Panc1 (cell line): ENCODE measurements at regions not wholly inside any gene's neighbourhood (a gene's known extent, or its start where the extent isn't known, plus 50 kb on each side); places are given as distances from the start of the nearest gene placed in this dataset.

ENCODE experiments used
- ATAC-seq: fragments of 200-7000 bp; cut with Tn5 transposase; 2 replicates; pipeline ENCODE4 v1.9.1; 2020; ENCODE audit warnings: mild to moderate bottlenecking, moderate library complexity
- BruUV-seq: library from RNA; stranded (reverse); fragments of 400-500 nt; replicated peaks from 2 replicates; lab custom pipeline; 2021; lab: Mats Ljungman, UMichigan
- CTCF ChIA-PET: fragments of 300-600 bp; sonication (Branson Sonifier 250); formaldehyde crosslinking; loops from one replicate; lab custom pipeline; 2022; ENCODE audit warnings: antibody characterized with exemption; lab: Charles Lee
- POLR2A ChIA-PET: fragments of 300-600 bp; sonication (Branson Sonifier 250); formaldehyde crosslinking; loops from one replicate; lab custom pipeline; 2022; ENCODE audit warnings: antibody characterized with exemption; lab: Charles Lee
- DNase-seq: peaks from one replicate; pipeline ENCODE4 v3.0.0-alpha.2; 2010; ENCODE audit warnings: low read depth, low spot score
- H3K27ac ChIP-seq: 2 replicates; pipeline ENCODE4 v1.5.1; 2011; ENCODE audit warnings: mild to moderate bottlenecking, low read length, inconsistent platforms
- H3K27me3 ChIP-seq: fragments of 200-500 bp; sonication (Bioruptor generic); 2 replicates; pipeline ENCODE4 v1.6.0; 2014; ENCODE audit warnings: low read length, inconsistent platforms; ENCODE audit not compliant: control insufficient read depth, insufficient read depth
- H3K36me3 ChIP-seq: fragments of 200-500 bp; sonication (Bioruptor generic); 2 replicates; pipeline ENCODE4 v1.5.1; 2014; ENCODE audit warnings: inconsistent platforms, mild to moderate bottlenecking, low read length, moderate library complexity; ENCODE audit not compliant: control insufficient read depth, insufficient read depth
- H3K4me1 ChIP-seq: 2 replicates; pipeline ENCODE4 v1.5.1; 2011; ENCODE audit warnings: inconsistent platforms, mild to moderate bottlenecking, low read length, moderate library complexity; ENCODE audit not compliant: control insufficient read depth, insufficient read depth
- H3K4me3 ChIP-seq, 2 experiments: 2 replicates each; pipeline ENCODE4 v1.5.1; 2011 to 2012; ENCODE audit warnings: low read depth in 2 of 2, low read length in 2 of 2, mild to moderate bottlenecking in 2 of 2, inconsistent platforms in 1 of 2, moderate library complexity in 1 of 2
- H3K9me3 ChIP-seq: fragments of 200-500 bp; sonication (Bioruptor generic); 2 replicates; pipeline ENCODE4 v1.5.1; 2014; ENCODE audit warnings: low read depth, mild to moderate bottlenecking, inconsistent platforms, low read length, moderate library complexity; ENCODE audit not compliant: control insufficient read depth, insufficient read depth
- CTCF ChIP-seq: fragments of 450-650 bp; IDR thresholded peaks from 2 replicates; pipeline ENCODE4 v1.5.1; 2017; ENCODE audit warnings: mild to moderate bottlenecking
- POLR2AphosphoS5 ChIP-seq: IDR thresholded peaks from 2 replicates; pipeline ENCODE4 v1.6.1; 2012; ENCODE audit warnings: mild to moderate bottlenecking, low read depth, low read length, moderate library complexity
- SIN3A ChIP-seq: IDR thresholded peaks from 2 replicates; pipeline ENCODE4 v1.6.1; 2012; ENCODE audit warnings: low read depth, mild to moderate bottlenecking, low read length, moderate library complexity, borderline replicate concordance; ENCODE audit not compliant: insufficient read depth
- TCF7L2 ChIP-seq: IDR thresholded peaks from 2 replicates; pipeline ENCODE4 v1.6.1; 2011; ENCODE audit warnings: mild to moderate bottlenecking, low read depth, low read length, inconsistent platforms
- in situ Hi-C: cut with HindIII; loops from 2 replicates; pipeline ENCODE4 v1.10.0; 2016; ENCODE audit warnings: low sequenced_read_pairs, low pct_unique_long_range_greater_than_20kb
- intact Hi-C: fragments of 100-400 bp; cut with micrococcal nuclease; formaldehyde crosslinking; loops from one replicate; pipeline ENCODE4 v1.10.0; 2022; ENCODE audit not compliant: unreplicated experiment
- TF ChIP-seq, protein P1 (sequence below), 2 experiments: IDR thresholded peaks; 2 replicates each; pipeline ENCODE4 v1.6.1; 2011 to 2012; ENCODE audit warnings: low read depth in 2 of 2, control low read depth in 1 of 2, low read length in 1 of 2, mild to moderate bottlenecking in 1 of 2, moderate library complexity in 1 of 2; ENCODE audit not compliant: insufficient read depth in 1 of 2

DNA sequence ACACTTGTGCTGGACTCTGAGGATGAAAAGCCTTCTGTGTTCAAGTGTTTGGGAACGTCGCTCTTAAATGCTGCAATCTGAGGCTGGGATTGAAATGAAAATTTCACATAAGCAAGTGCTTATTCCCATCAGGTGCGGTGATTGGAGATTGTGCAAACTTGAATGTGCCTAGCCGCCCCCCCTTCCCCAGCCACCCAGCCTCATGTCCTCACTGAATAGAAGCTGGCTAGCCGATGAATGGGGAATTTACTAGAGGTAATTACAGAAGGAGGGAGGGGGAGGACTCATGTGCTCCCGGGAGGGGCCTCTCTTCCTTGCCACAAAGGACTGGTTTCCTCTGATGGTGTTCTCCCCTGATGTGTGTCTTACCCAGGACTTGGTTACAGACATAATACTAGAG is 544.8 kb upstream of the EEF2KMT start:
- ATAC-seq (no peak), DNase-seq (no peak)
- intact Hi-C loops (no loop called here), in situ Hi-C loops (no loop called here)
- H3K27ac ChIP-seq: no peak overlapping the region
- no TSS peak for BruUV-seq
- H3K36me3 ChIP-seq: no peaks in the 10 kb centered on the region
- H3K4me3 ChIP-seq: no peak overlapping the region
- H3K4me1 ChIP-seq: no peaks in the 10 kb centered on the region
- POLR2A ChIA-PET: no interaction called here
- no peak for TF ChIP-seq SIN3A
- TF ChIP-seq TCF7L2: no peak
- TF ChIP-seq, protein P1, sequence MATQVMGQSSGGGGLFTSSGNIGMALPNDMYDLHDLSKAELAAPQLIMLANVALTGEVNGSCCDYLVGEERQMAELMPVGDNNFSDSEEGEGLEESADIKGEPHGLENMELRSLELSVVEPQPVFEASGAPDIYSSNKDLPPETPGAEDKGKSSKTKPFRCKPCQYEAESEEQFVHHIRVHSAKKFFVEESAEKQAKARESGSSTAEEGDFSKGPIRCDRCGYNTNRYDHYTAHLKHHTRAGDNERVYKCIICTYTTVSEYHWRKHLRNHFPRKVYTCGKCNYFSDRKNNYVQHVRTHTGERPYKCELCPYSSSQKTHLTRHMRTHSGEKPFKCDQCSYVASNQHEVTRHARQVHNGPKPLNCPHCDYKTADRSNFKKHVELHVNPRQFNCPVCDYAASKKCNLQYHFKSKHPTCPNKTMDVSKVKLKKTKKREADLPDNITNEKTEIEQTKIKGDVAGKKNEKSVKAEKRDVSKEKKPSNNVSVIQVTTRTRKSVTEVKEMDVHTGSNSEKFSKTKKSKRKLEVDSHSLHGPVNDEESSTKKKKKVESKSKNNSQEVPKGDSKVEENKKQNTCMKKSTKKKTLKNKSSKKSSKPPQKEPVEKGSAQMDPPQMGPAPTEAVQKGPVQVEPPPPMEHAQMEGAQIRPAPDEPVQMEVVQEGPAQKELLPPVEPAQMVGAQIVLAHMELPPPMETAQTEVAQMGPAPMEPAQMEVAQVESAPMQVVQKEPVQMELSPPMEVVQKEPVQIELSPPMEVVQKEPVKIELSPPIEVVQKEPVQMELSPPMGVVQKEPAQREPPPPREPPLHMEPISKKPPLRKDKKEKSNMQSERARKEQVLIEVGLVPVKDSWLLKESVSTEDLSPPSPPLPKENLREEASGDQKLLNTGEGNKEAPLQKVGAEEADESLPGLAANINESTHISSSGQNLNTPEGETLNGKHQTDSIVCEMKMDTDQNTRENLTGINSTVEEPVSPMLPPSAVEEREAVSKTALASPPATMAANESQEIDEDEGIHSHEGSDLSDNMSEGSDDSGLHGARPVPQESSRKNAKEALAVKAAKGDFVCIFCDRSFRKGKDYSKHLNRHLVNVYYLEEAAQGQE (IDR thresholded peaks at IDR 0.05; ENCODE audit: insufficient read depth in 1 of 2, low read depth in 2 of 2, low read length in 1 of 2): no peak
- TF ChIP-seq CTCF: no peak
- TF ChIP-seq POLR2AphosphoS5: no peak
- CTCF ChIA-PET: no interaction called here
- peaks cover 3% of the 10 kb centered on the region; the same call in 1 of the 2 replicates for H3K27me3 ChIP-seq
- H3K9me3 ChIP-seq: no peaks in the 10 kb centered on the region

DNA sequence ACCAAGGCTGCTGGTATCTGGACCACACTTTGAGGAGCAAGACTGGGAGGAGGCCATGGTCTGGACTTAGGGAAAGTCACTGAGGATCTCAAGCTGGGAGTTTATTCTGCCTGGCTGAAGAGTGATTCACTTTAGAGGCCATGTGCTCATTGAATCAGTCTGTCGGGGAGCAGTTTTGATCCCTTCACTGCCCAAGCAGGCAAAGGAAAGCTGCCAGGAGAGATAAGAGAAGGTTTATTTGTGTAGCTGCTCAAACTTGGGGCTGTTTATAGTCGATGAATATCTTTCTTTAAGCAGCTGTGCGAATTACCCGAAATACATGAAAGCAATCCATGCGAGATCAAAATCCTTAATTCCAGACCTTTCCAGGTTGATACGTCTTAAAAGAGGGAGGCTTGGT is 544.4 kb upstream of the EEF2KMT start:
- POLR2A ChIA-PET: no interaction called here
- in situ Hi-C loops: no loop called here

More for the DNA sequence above, 544.4 kb upstream of the EEF2KMT start:
- DNase-seq: no peak
- no peaks in the 10 kb centered on the region for H3K4me1 ChIP-seq
- no peak for ATAC-seq
- H3K36me3 ChIP-seq: no peaks in the 10 kb centered on the region
- no peak overlapping the region for H3K27ac ChIP-seq
- intact Hi-C loops: no loop called here
- peaks cover 3% of the 10 kb centered on the region; the same call in 1 of the 2 replicates for H3K27me3 ChIP-seq
- no peak overlapping the region for H3K4me3 ChIP-seq
- no peaks in the 10 kb centered on the region for H3K9me3 ChIP-seq
- TF ChIP-seq POLR2AphosphoS5: no peak
- TF ChIP-seq, protein P1 (IDR thresholded peaks at IDR 0.05; ENCODE audit: insufficient read depth in 1 of 2, low read depth in 2 of 2, low read length in 1 of 2): no peak
- TF ChIP-seq CTCF: no peak
- TF ChIP-seq SIN3A: no peak
- TF ChIP-seq TCF7L2: no peak
- CTCF ChIA-PET: no interaction called here
- no TSS peak for BruUV-seq
